Adipocyte (in vitro differentiated cells): ENCODE measurements at regions not wholly inside any gene's neighbourhood (a gene's known extent, or its start where the extent isn't known, plus 50 kb on each side); places are given as distances from the start of the nearest gene placed in this dataset.

Experiments used
- DNase-seq: peaks from one replicate; pipeline ENCODE4 v3.0.0-alpha.2; 2015; ENCODE audit warnings: low read depth
- H3K27me3 ChIP-seq: replicated peaks from 2 replicates; pipeline ENCODE4 v1.7.0; 2013; ENCODE audit warnings: mild to moderate bottlenecking, low read length, moderate library complexity; ENCODE audit not compliant: control insufficient read depth, insufficient read depth
- H3K36me3 ChIP-seq: 2 replicates; pipeline ENCODE4 v1.7.0; 2013; ENCODE audit warnings: low read length, mild to moderate bottlenecking, moderate library complexity; ENCODE audit not compliant: control insufficient read depth, insufficient read depth, severe bottlenecking
- H3K4me1 ChIP-seq: 2 replicates; pipeline ENCODE4 v1.7.0; 2013; ENCODE audit warnings: mild to moderate bottlenecking, low read length, moderate library complexity; ENCODE audit not compliant: control insufficient read depth, insufficient read depth
- H3K4me3 ChIP-seq: 2 replicates; pipeline ENCODE4 v1.7.0; 2013; ENCODE audit warnings: mild to moderate bottlenecking, low read length, moderate library complexity
- H3K9ac ChIP-seq: 2 replicates; pipeline ENCODE4 v1.7.0; 2013; ENCODE audit warnings: mild to moderate bottlenecking, low read length, moderate library complexity
- H3K9me3 ChIP-seq: 2 replicates; pipeline ENCODE4 v1.7.0; 2013; ENCODE audit warnings: mild to moderate bottlenecking, low read length, moderate library complexity; ENCODE audit not compliant: control insufficient read depth

DNA sequence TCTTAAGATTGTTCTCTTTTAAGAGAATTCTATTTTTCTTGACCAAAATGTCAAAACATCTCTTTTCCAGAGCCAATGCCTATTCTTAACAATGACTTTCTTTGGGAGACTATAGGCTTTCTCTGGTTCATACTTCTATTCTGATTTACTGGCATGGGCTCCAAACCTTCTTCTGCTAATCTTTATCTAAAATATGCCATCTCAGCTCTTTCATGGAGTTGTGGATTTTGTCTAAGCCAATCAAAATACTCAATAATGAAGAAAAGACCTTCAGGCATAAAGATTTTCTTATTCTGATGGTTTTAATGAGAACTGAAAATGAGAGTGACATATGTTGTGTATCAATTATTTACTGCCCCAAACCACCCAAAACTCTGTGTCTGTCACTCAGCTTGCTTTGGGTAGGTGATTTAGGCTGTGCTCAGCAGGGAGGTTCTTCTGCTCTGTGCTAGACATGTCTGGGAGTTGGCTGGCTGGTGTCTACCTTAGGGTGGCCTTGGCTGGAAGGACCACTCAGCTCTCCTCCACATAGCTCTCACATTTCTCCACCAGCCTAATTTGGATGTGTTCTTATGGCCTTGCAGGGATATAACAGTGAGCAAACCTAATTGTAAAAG lies 270.8 kb downstream of the PRDM2 start:
- no peak for DNase-seq

DNA sequence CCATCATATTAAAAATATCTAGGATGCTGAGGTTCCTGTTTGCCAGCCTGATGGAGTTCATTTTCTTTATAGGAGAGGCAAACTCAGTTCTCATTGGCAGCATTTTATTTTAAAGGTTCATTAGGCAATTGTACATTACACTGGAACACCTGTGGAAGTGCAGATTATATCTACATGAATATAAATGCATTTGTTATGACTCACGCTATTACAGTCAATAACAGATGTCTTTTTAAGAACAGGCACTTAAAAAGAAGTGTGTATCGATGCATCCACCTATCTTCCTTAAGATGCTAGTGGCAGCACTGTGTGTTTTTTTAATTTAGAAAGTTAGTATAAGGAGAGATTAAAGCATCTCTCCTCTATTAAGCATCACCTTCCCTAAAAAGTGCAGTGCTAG lies 276.5 kb downstream of the PRDM2 start:
- Histone ChIP-seq H3K9me3 (peaks cover 3% of the 10 kb centered on the region), H3K9ac (no peak overlapping the region), H3K4me3 (no peak overlapping the region), H3K4me1 (no peaks in the 10 kb centered on the region), H3K27me3 (no peaks in the 10 kb centered on the region), H3K36me3 (no peaks in the 10 kb centered on the region)
- DNase-seq, result no peak

More for the DNA sequence above, 270.8 kb downstream of the PRDM2 start:
- H3K9ac ChIP-seq, result no peak overlapping the region
- H3K4me1 ChIP-seq, result no peaks in the 10 kb centered on the region
- H3K4me3 ChIP-seq, result no peak overlapping the region
- no peaks in the 10 kb centered on the region for H3K27me3 ChIP-seq
- H3K36me3 ChIP-seq, result no peaks in the 10 kb centered on the region
- peaks cover 17% of the 10 kb centered on the region for H3K9me3 ChIP-seq

DNA sequence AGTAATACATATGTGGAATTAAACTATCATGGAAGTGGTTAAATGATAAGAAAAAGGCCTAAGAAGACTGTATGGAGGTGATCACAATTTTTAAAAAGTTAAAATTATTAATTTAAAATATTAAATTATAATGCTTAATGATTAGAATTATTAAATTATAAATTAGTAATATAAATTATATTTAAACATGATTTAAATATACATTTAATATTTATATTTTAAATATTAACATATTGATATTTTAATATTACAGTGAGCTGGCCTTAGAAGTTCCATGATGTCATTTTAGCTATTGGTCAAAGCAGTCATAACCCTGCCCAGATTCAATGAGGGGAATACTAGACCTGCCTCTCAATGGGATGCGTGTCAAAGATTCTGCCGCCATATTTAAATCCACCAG lies 281.2 kb downstream of the PRDM2 start:
- no peaks in the 10 kb centered on the region for H3K9me3 ChIP-seq
- H3K36me3 ChIP-seq, result no peaks in the 10 kb centered on the region
- H3K9ac ChIP-seq, result no peak overlapping the region
- DNase-seq, result no peak
- no peak overlapping the region for H3K4me3 ChIP-seq
- H3K4me1 ChIP-seq, result no peaks in the 10 kb centered on the region
- H3K27me3 ChIP-seq, result no peaks in the 10 kb centered on the region

- H3K27me3 ChIP-seq, result no peaks in the 10 kb centered on the region
- no peaks in the 10 kb centered on the region for H3K4me1 ChIP-seq
- no peaks in the 10 kb centered on the region for H3K36me3 ChIP-seq
- no peak for DNase-seq
- H3K9ac ChIP-seq, result no peak overlapping the region
- H3K4me3 ChIP-seq, result no peak overlapping the region
- H3K9me3 ChIP-seq, result no peaks in the 10 kb centered on the region
Measured at GRCh38 chr1:13983393-13983792, 283.4 kb downstream of the PRDM2 start.

DNA sequence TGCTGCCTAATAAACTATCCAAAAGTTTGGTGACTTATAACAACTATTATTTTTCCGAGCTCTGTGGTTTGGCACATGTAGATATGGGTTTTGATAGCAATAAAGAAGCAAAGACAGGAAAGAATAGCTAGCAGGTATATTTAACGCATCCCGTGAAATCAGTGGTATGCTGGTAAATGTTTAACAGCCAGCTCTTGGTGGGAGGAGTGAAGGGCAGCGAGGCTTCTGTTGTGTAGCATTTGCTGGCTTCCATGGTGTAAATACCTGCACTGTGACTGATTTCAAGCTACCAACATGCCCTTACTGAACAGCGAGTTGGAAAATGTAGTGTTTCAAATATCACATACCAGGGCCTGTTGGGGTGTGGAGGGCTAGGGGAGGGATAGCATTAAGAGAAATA lies 291.0 kb downstream of the PRDM2 start:
- Histone ChIP-seq H3K27me3 (no peaks in the 10 kb centered on the region), H3K9me3 (no peaks in the 10 kb centered on the region), H3K4me1 (no peaks in the 10 kb centered on the region), H3K36me3 (no peaks in the 10 kb centered on the region), H3K9ac (no peak overlapping the region), H3K4me3 (no peak overlapping the region)
- DNase-seq, result no peak

GRCh38 chr1:13992489-13993285 lies 292.7 kb downstream of the PRDM2 start:
- DNase-seq, result no peak
- Histone ChIP-seq H3K27me3 (no peaks in the 10 kb centered on the region), H3K9me3 (peaks cover 7% of the 10 kb centered on the region), H3K4me1 (no peaks in the 10 kb centered on the region), H3K36me3 (no peaks in the 10 kb centered on the region), H3K4me3 (no peak overlapping the region), H3K9ac (no peak overlapping the region)

GRCh38 chr1:13994386-13994785 lies 294.4 kb downstream of the PRDM2 start:
- no peaks in the 10 kb centered on the region for H3K36me3 ChIP-seq
- peaks cover 15% of the 10 kb centered on the region for H3K9me3 ChIP-seq
- no peaks in the 10 kb centered on the region for H3K4me1 ChIP-seq
- H3K27me3 ChIP-seq, result no peaks in the 10 kb centered on the region
- no peak overlapping the region for H3K9ac ChIP-seq
- DNase-seq, result no peak
- no peak overlapping the region for H3K4me3 ChIP-seq

GRCh38 chr1:13996334-13996733 lies 296.3 kb downstream of the PRDM2 start:
- Histone ChIP-seq H3K4me1 (no peaks in the 10 kb centered on the region), H3K9me3 (peaks cover 18% of the 10 kb centered on the region), H3K27me3 (no peaks in the 10 kb centered on the region), H3K36me3 (no peaks in the 10 kb centered on the region), H3K9ac (no peak overlapping the region), H3K4me3 (no peak overlapping the region)
- no peak for DNase-seq

- H3K9me3 ChIP-seq, result peaks cover 27% of the 10 kb centered on the region
- no peaks in the 10 kb centered on the region for H3K27me3 ChIP-seq
- no peak for DNase-seq
- H3K4me1 ChIP-seq, result no peaks in the 10 kb centered on the region
- H3K36me3 ChIP-seq, result no peaks in the 10 kb centered on the region
- no peak overlapping the region for H3K9ac ChIP-seq
- H3K4me3 ChIP-seq, result no peak overlapping the region
Measured at GRCh38 chr1:14003552-14003951, 303.6 kb downstream of the PRDM2 start.

GRCh38 chr1:14009582-14009981 lies 309.6 kb downstream of the PRDM2 start:
- DNase-seq, result no peak
- no peak overlapping the region for H3K4me3 ChIP-seq
- no peaks in the 10 kb centered on the region for H3K27me3 ChIP-seq
- peaks cover 12% of the 10 kb centered on the region for H3K4me1 ChIP-seq
- no peak overlapping the region for H3K9ac ChIP-seq
- H3K9me3 ChIP-seq, result peaks cover 15% of the 10 kb centered on the region
- no peaks in the 10 kb centered on the region for H3K36me3 ChIP-seq

DNA sequence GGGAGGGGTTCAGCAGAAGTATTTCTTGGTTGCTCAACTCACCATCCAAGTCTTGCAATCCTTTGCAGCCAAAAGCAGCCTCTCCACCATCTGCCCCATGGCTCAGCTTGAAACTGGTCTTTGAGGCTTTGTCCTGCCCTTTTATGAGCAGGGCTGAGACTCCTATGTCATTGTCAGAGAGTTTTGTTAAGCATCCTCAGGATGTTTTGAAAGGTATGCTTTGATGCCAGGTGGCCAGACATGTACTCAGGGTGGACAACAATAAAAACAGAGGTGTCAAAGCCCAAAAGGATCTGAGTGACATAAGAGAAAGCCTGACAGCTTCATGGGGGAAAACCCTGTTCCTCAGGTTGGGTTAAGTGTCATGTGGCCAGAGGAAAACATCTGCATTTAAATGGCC lies 310.5 kb downstream of the PRDM2 start:
- Histone ChIP-seq H3K9me3 (peaks cover 15% of the 10 kb centered on the region), H3K27me3 (no peaks in the 10 kb centered on the region), H3K4me3 (no peak overlapping the region), H3K36me3 (no peaks in the 10 kb centered on the region), H3K9ac (no peak overlapping the region), H3K4me1 (peaks cover 18% of the 10 kb centered on the region)
- DNase-seq, result no peak
